ENCODE measurements at regions not wholly inside any gene's neighbourhood (a gene's known extent, or its start where the extent isn't known, plus 50 kb on each side); places are given as distances from the start of the nearest gene placed in this dataset.

GRCh38 chr6:4692664-4693063 lies 83.5 kb upstream of the CDYL start:
- Histone ChIP-seq H3K4me1 (ENCODE audit: insufficient read depth) (no peaks in the 10 kb centered on the region), H3K9me2 (ENCODE audit: insufficient read depth) (no peaks in the 10 kb centered on the region), H3F3A (replicated peaks; ENCODE audit: low read depth) (no peaks in the 10 kb centered on the region), H4K20me1 (replicated peaks; ENCODE audit: insufficient read depth) (no peaks in the 10 kb centered on the region; the same call in 1 of the 2 replicates), H3K27ac (ENCODE audit: low read depth) (no peak overlapping the region), H3K79me2 (replicated peaks; ENCODE audit: insufficient read depth) (no peaks in the 10 kb centered on the region), H2AFZ (no peak overlapping the region), H3K4me2 (no peak overlapping the region), H3K36me3 (ENCODE audit: insufficient read depth) (no peaks in the 10 kb centered on the region), H3K4me3 (no peak overlapping the region), H3K27me3 (ENCODE audit: insufficient read depth) (no peaks in the 10 kb centered on the region)
- Mint-ChIP-seq H3K4me3 (no peak overlapping the region), H3K9me3 (peaks cover 3% of the 10 kb centered on the region; the same call in 1 of the 3 replicates), H3K36me3 (ENCODE audit: low read depth) (no peaks in the 10 kb centered on the region), H3K27ac (no peak overlapping the region), H3K4me1 (no peaks in the 10 kb centered on the region), H3K27me3 (ENCODE audit: insufficient read depth, low read depth, poor library complexity) (peaks cover 5% of the 10 kb centered on the region)
- TF ChIP-seq CREB1 (CRISPR knock-in tag; IDR thresholded peaks at IDR 0.05; ENCODE audit: low read depth) (no peak), ZNF331 (CRISPR knock-in tag; IDR thresholded peaks at IDR 0.05; ENCODE audit: low read depth) (no peak), EZH2phosphoT487 (IDR thresholded peaks at IDR 0.05; ENCODE audit: unreplicated experiment) (no peak), EZH2 (IDR thresholded peaks at IDR 0.05; ENCODE audit: low read depth, unreplicated experiment) (no peak), NANOG (IDR thresholded peaks at IDR 0.05; ENCODE audit: borderline replicate concordance) (no peak), ZNF114 (CRISPR knock-in tag; IDR thresholded peaks at IDR 0.05) (no peak), ZNF462 (CRISPR knock-in tag; IDR thresholded peaks at IDR 0.05) (no peak), JUNB (IDR thresholded peaks at IDR 0.05; ENCODE audit: unreplicated experiment) (no peak), POLR2AphosphoS5 (IDR thresholded peaks at IDR 0.05; ENCODE audit: low read depth) (no peak), STAT1 (IDR thresholded peaks at IDR 0.05; ENCODE audit: unreplicated experiment) (no peak)
- TF ChIP-seq, protein P1, sequence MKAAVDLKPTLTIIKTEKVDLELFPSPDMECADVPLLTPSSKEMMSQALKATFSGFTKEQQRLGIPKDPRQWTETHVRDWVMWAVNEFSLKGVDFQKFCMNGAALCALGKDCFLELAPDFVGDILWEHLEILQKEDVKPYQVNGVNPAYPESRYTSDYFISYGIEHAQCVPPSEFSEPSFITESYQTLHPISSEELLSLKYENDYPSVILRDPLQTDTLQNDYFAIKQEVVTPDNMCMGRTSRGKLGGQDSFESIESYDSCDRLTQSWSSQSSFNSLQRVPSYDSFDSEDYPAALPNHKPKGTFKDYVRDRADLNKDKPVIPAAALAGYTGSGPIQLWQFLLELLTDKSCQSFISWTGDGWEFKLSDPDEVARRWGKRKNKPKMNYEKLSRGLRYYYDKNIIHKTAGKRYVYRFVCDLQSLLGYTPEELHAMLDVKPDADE (IDR thresholded peaks at IDR 0.05), result no peak
- TF ChIP-seq, protein P2, sequence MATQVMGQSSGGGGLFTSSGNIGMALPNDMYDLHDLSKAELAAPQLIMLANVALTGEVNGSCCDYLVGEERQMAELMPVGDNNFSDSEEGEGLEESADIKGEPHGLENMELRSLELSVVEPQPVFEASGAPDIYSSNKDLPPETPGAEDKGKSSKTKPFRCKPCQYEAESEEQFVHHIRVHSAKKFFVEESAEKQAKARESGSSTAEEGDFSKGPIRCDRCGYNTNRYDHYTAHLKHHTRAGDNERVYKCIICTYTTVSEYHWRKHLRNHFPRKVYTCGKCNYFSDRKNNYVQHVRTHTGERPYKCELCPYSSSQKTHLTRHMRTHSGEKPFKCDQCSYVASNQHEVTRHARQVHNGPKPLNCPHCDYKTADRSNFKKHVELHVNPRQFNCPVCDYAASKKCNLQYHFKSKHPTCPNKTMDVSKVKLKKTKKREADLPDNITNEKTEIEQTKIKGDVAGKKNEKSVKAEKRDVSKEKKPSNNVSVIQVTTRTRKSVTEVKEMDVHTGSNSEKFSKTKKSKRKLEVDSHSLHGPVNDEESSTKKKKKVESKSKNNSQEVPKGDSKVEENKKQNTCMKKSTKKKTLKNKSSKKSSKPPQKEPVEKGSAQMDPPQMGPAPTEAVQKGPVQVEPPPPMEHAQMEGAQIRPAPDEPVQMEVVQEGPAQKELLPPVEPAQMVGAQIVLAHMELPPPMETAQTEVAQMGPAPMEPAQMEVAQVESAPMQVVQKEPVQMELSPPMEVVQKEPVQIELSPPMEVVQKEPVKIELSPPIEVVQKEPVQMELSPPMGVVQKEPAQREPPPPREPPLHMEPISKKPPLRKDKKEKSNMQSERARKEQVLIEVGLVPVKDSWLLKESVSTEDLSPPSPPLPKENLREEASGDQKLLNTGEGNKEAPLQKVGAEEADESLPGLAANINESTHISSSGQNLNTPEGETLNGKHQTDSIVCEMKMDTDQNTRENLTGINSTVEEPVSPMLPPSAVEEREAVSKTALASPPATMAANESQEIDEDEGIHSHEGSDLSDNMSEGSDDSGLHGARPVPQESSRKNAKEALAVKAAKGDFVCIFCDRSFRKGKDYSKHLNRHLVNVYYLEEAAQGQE (IDR thresholded peaks at IDR 0.05; ENCODE audit: unreplicated experiment), result no peak
- TF ChIP-seq, protein P3, sequence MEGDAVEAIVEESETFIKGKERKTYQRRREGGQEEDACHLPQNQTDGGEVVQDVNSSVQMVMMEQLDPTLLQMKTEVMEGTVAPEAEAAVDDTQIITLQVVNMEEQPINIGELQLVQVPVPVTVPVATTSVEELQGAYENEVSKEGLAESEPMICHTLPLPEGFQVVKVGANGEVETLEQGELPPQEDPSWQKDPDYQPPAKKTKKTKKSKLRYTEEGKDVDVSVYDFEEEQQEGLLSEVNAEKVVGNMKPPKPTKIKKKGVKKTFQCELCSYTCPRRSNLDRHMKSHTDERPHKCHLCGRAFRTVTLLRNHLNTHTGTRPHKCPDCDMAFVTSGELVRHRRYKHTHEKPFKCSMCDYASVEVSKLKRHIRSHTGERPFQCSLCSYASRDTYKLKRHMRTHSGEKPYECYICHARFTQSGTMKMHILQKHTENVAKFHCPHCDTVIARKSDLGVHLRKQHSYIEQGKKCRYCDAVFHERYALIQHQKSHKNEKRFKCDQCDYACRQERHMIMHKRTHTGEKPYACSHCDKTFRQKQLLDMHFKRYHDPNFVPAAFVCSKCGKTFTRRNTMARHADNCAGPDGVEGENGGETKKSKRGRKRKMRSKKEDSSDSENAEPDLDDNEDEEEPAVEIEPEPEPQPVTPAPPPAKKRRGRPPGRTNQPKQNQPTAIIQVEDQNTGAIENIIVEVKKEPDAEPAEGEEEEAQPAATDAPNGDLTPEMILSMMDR (conservative IDR thresholded peaks at IDR 0.05; ENCODE audit: low read depth in 2 of 2), result no peak
- no peak for DNase-seq (ENCODE audit: low spot score)
- ATAC-seq, result no peak

All from GM23338 (cell line).